GM21367 (cell line): ENCODE measurements at regions not wholly inside any gene's neighbourhood (a gene's known extent, or its start where the extent isn't known, plus 50 kb on each side); places are given as distances from the start of the nearest gene placed in this dataset.
"Not testable (repeated sequence)": the region's sequence is repeated elsewhere in the genome, so short reads cannot be mapped to it uniquely, and the experiment has no call there.

ENCODE experiments used
- ATAC-seq: cut with Tn5 transposase; IDR thresholded peaks from one replicate; pipeline ENCODE4 v1.9.1; 2021; ENCODE audit not compliant: unreplicated experiment

DNA sequence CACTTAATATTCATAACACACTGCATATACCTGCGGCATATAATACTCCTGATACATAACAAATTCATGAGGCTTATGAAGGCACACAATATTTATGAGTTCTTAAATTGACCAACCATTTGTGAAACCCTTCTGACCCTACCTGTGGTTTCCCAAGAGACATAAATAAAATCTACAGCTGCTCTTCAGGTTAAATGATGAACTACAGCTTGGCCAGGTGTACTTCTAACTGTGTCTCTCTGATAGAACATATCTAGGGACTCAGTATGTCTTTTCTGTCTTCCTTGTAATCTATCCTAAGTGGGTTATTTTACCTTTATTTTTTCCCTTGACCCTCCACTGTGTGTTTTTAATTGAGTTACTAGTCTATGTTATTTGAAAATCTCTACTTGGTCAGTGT is 189.9 kb upstream of the UFM1 start:
- ATAC-seq = no peak

- ATAC-seq = no peak
Observed at GRCh38 chr13:38147050-38147449, 202.6 kb upstream of the UFM1 start.

GRCh38 chr13:38141792-38142191 is 207.9 kb upstream of the UFM1 start:
- ATAC-seq = no peak

DNA sequence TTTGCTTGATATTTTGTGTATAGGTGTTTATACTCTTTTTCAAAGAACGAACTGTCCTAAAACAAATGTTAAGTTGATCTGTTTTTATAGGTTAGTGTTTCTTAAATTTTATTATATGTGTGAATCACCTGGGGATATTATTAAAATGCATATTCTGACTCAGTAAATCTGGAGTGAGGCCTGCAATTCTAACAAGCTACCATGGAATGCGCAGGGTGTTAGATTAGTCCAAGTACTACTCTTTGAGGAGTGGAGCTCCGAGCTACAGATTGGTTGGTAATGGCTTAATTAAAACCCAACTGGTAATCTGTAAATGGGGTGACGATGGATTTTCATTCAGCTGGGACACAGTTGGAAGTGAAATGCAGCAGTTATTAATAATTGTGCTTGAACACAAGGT is 214.1 kb upstream of the UFM1 start:
- ATAC-seq = no peak

- no peak for ATAC-seq
Observed at GRCh38 chr13:38121267-38121666, 228.4 kb upstream of the UFM1 start.

DNA sequence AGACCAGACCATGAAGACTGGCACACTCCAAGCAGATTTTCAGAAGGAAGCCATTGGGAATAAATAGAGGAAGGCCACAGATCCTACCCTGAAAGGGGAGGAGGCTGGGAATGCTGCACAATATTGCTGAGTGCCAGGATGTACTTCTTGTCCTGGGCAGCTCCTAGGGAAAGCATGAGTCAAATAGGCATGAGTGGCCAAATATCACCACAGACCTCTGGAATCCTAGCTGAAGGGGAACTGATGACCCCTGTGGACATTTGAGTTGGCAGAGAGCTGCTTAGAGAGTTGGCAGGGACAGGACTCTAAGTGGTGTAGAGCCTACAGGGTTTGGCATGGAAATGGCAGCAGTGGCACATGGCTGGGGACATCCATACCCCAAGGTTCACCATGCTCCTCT is 234.3 kb upstream of the TRPC4 start:
- ATAC-seq = no peak

- no peak for ATAC-seq
Observed at GRCh38 chr13:38099751-38100150, 230.2 kb upstream of the TRPC4 start.

DNA sequence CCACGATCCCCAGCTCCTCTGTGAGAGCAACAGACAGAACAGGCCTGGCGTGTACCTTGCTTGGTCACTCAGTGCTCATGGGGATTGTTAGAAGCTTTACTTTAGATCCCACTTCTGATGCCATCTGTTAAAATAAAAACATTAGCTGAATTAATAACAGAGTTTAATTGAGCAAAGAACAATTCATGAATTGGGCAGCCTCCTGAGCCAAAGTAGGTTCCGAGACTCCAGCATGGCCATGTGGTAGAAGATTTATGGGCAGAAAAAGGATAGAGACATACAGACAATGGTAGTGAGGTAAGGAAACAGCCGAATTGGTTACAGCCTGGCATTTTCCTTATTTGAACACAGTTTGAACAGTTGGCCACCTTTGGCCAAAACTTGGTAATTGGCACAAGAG is 223.9 kb upstream of the TRPC4 start:
- ATAC-seq = no peak

GRCh38 chr13:38090913-38091312 is 221.3 kb upstream of the TRPC4 start:
- no peak for ATAC-seq

DNA sequence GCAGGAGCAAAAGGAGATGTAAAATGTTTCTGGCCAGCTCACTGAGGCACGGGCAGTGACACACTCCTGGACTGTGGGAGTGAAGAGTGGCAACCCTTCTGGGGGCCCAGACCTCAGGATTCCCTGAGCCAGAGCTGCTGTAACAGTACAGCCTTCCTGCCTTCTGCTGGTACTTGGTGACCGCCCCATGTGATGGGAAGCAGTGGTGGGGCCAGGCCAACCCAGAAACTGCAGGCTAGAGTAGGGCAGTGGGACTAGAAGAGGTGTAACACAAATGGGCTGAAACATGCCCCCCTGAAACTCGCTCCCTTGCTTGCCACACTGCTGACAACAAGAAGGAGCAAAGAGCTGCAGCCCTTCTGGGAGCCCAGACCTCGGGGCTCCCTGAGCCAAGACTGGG is 217.1 kb upstream of the TRPC4 start:
- ATAC-seq = no peak

DNA sequence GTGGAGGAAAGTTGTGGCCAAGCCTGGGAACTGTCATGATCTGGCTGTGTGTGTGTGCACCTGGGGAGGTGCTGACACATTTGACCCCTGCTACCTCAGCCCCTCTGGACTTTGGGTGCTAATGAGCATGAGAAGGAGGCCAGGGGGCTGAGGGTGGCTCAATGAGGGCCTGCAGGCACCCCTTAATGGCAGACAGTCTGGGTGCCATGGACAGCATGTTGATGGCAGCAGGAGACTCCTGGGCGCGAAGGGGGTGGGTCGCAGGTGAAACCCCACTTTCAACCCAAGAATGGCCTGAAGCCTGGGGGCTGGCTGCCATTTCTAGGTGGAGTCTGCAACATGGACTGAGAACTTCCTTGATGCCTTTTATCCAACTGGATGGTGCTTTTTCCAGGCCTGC is 216.4 kb upstream of the TRPC4 start:
- no peak for ATAC-seq

GRCh38 chr13:38073931-38074330 is 204.4 kb upstream of the TRPC4 start:
- ATAC-seq = no peak

DNA sequence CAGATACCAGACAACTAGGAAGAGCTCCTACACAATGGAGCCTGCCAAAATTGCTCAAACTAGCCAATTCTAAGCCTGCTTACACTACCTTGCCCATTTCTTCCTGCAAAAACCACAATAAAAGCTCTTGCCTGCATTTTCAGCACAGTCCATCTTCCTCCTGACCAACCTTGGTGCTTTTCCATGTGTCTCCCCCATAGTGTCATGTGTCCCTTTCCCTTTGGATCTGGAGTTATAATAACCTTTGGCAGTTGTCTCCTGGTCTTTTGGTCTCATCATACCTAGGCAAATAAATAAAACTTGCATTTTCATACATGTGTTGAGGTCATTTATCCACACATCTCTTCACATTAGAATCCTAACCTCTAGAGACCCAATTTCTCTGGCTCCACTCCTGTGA is 203.1 kb upstream of the TRPC4 start:
- ATAC-seq = no peak

DNA sequence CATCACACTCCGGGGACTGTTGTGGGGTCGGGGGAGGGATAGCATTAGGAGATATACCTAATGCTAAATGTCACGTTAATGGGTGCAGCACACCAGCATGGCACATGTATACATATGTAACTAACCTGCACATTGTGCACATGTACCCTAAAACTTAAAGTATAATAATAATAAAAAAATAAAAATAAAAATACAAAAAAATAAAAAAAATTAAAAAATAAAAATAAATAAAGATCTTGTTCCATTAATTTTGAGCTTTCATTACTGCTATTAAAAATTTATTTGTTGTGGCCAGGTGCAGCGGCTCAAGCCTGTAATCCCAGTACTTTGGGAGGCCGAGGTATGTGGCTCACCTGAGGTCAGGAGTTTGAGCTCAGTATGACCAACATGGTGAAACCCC is 201.8 kb upstream of the TRPC4 start:
- not testable (repeated sequence) for ATAC-seq

DNA sequence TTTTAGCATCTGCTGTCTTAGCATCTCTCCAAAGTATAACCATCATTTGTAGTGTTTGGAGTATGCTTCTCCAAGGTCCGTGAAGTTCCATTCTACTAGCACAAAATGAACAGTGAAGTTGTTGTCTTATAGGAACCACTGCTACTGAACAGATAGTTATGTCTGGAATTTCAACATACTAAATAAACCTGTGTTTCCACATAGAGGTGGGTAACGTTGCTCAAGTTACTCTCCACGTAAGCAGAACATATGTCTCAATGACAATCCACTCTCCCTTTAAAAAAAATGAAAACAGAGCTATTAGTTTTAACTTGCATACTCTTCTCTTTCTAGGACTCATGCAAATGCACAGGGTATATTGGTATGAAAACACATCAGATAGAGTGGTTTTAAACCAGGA is 184.3 kb upstream of the TRPC4 start:
- no peak for ATAC-seq

GRCh38 chr13:38046049-38046376 is 176.4 kb upstream of the TRPC4 start:
- no peak for ATAC-seq

DNA sequence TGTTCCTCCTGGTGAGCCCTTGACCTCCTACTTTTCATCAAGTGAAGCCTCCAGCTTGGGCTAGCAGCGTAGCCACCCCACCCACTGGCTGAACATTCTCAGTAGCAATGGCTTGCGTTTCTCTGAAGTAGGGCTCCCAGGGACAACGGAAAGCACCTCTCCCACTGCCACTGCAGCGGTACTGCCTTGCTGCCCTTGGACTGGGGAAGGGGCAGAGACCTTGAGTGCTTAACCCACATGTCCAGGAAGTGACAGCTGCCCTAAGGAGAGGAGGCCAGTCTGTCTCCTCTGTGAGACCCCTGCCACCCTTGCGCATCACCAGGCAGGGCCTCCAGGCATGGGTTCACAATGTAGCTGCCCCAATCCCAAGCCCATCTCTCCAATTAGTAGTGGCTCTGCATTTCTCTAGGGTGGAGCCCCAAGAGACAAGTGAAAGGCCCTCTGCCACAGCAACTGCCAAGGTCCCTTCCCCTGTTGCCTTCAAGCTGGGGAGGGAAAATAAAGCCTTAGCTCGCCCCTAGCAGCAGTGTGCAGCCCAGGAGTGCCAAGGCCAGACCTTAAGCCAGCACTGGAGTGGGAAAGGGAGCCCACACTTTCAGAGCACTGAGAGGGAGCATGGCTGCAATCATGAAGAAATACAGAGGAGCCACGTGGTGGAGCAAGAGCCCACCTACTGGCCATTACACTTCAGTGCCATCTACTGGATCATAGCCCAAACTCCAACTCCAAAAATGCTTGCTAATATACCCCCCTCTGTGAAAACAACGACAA is 175.9 kb upstream of the TRPC4 start:
- ATAC-seq = peak; percentile 74

- ATAC-seq = no peak
Observed at GRCh38 chr13:38044067-38044466, 174.5 kb upstream of the TRPC4 start.

DNA sequence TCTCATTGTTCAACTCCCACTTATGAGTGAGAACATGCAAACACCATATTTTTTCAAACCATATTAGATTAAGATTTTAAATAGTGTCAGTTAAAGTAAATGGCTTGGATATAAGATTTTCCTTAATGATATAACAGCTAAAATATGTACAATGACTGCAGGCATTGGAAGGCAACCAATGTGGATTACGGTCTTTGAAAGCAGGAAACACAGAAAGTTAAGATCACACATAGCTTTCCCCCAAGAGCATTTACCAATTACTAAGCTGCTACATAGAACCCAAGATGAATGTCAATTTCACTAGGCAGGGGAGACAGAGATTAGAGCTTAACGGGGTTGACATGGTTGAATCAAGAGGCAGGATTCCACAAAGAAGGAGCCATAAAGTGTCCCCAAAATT is 173.2 kb upstream of the TRPC4 start:
- no peak for ATAC-seq

DNA sequence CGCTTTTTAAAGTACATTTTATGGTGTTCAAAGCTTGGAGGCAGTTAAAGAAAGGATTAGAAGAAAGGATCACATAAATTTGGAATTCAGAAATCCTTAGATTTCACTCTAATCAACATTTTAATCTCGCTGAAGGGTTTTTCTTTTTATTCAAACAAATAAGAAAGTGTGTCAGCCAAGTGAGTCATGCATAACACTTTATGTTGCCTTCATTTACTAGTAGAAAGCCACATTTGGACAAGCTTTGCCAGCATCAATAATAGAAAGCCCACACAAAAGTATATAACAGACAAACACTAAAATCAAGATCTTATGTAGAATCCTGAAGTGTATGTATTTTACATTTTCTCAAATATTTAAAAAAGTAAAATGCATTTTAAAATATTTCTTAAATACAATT is 154.9 kb upstream of the TRPC4 start:
- ATAC-seq = no peak

- ATAC-seq = no peak
Observed at GRCh38 chr13:38017320-38017719, 147.7 kb upstream of the TRPC4 start.

DNA sequence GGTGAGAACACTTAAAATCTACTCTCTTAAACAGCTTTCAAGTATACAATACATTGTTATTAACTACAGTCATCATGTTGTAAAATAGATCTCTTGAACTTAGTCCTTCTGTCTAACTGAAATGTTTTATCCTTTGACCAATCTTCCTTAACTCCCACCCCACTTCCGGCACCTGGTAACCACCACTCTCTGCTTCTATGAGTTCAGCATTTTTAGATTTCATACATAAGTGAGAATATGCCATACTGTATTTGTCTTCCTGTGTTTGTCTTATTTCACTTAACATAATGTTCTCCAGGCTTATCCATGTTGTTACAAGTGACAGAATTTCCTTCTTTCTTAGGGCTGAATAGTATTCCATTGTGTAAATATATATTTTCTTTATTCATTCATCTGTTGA is 144.1 kb upstream of the TRPC4 start:
- no peak for ATAC-seq

GRCh38 chr13:38012096-38012495 is 142.5 kb upstream of the TRPC4 start:
- no peak for ATAC-seq

DNA sequence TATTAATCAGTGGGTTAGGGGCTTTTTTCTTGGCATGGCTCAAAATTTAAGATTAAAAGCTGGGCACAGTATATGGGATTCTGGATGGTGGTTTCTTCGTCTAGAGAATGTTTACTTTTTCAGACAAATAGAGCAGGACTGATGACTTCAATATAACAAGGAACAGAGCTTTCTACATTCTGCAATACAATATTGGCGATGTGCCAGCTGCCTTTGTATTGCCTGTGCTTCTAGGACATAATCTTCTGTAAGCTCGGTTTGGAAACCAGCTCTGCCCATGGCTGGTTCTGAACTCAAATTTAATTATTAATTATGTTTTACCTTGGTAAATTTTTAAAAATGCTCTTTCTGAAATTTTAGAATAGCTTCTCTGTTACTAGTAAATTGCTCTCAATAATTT is 139.1 kb upstream of the TRPC4 start:
- no peak for ATAC-seq
